Fibroblast of the conjunctiva (primary cell): ENCODE measurements at regions not wholly inside any gene's neighbourhood (a gene's known extent, or its start where the extent isn't known, plus 50 kb on each side); places are given as distances from the start of the nearest gene placed in this dataset.

Experiments
- DNase-seq: peaks from one replicate; pipeline ENCODE4 v3.0.0-alpha.2; 2010; ENCODE audit warnings: low read depth

- no peak for DNase-seq
These were observed 124.5 kb upstream of the THY1 start for GRCh38 chr11:119547511-119547910.

DNA sequence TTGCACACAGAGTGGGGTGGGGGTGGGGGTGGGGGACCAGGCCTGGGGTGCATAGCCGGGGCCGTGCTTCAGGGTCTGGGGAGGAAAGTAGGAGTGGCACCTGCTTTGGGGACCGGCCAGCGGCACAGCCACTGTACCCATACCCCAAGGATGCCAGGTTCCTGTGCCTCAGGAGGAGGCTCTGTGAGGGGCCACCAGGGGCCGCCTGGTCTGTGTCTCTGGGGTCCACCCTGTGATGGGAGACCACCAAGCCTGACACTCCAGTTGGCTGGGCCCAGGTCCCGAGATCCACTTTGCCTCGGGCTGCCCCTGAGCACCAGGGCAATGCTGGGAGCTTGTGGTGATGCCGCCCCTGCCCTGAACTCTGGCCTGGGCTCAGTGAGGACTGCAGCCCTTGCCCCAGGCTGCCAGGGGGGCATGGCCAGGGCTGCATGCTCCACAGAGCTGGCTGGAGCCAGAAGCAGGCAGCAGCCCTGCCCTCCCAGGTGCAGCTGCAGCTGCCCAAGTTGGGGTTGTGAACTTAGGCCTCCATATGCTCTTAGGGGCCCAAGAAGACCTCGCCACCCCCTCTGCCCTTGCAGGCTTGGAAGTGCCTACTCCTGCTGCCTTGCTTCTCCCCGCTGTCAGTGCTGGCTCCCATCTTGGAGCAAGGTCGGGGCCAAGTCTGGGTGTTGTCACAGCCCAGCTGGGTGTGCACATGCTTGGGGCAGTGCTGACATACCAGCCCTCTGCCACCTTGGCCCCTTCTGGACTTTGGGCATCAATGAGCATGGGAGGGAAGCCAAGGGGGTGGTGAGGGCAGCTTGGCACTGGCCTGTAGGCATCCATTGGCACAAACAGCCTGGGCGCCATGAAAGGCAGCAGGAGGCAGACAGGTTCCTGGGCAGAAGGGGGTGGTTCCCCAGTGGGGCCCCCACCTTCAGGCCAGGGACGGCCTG lies 123.3 kb upstream of the THY1 start:
- no peak for DNase-seq

DNA sequence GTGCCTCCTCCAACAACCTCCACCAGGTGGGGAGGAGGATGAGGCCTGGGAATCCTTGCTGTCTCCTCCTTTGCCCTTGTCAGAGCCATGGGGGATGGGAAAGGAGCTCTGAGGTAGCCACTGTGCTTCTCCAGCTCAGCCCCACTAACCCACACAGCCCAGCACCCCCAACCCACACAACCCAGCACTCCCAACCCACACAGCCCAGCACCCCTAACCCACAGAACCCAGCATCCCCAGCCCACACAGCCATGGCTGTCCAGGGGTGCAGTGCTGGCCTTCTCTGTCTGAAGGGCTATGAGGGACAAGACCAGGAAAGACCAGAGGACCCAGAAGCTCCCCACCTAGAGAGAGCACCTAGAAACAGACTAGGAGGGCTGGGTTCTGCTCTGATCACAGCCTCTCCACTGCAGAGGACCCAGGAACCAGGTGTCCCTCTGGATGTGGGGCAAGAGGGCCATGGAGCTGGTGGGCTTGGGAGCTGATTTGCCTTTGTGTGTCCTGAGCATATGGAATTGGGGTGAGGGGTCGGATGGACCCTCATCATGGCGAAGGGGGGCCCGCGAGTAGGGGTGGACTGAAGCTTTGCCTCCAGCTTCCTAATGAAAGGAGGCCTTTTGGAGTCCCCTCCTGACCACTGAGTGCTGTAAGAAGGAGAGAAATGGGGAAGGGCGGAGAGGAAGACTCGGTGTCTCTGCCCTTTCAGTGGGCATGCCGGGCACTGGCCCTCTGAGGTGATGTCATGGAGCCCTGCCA lies 117.6 kb upstream of the THY1 start:
- no peak for DNase-seq

- no peak for DNase-seq
These were observed 116.6 kb upstream of the THY1 start for GRCh38 chr11:119539583-119539982.

DNA sequence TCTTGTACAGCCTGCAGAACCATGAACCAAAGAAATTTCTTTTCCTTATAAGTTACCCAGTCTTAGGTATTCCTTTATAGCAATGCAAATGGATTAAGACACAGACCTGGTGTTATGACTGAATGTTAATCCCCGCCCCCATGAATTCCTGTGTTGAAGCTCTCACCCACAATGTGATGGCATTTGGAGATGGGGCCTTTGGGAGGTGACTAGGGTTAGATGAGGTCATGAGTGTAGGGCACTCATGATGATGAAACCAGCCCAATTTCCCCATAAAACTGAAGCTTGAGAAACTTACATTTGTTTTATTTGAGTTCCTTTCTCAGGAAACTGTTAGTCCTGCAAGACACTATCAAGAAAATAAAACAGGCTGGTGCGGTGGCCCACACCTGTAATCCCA lies 115.8 kb upstream of the THY1 start:
- no peak for DNase-seq

- DNase-seq, result no peak
These were observed 114.6 kb upstream of the THY1 start for GRCh38 chr11:119537306-119538253.

DNA sequence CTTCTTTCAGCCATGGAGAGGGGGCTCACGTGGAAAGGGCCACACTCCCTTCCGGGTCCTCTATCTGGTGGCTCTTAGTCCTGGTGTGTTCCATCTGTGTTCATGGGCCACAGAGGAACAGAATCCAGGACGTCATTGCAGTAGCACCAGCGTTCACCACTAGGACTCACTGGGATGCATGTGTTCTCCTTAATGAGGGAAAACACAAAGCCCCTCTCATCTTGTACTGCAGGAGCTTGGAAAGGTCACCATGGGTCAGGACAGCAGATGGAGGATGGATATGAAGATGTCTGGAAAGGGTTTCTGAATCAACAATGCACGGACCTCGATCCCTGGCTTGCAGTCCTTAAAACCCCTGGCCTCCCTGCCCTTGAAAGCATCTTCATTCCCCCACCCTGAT lies 113.8 kb upstream of the THY1 start:
- no peak for DNase-seq

DNA sequence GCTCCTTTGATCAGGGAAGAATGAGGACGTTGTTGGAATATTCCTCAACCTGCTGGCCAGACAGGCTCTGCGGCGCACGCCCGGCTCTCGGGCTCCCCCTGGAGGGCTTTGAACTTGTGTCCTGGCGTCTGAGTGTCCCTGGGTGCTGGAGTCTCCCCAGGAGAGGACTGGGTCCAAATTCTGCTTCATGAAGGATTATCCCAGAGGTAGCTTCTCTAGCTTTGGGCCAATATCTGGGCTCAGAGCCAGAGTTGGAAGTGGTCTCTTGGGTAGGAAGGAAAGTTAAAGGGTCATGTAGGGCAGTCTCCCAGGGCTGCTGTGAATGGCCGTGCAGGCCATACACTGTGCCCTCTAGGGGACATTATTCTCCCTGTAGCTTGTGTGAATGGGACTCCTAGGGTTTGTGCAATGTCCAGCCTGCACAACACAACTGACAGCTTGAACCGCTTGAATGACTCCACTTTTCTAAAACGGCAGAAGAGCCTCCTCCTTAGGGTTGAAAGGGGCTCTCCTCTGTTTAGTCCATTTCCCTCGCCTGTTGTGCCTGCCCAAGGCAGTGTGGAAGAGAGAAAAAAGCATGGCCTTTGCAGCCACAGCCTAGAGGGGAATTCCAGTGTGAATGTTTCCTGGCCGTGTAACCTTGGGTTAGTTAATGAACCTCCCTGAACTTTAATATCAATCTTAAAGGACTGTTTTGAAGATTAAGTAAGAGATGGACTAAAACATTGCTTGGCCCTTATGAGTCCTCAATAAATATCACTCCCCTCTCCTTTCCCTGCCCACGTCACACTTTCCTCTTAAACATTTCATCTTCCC lies 111.2 kb upstream of the THY1 start:
- DNase-seq, result peak; percentile 30

GRCh38 chr11:119533462-119533861 lies 110.5 kb upstream of the THY1 start:
- DNase-seq, result no peak

DNA sequence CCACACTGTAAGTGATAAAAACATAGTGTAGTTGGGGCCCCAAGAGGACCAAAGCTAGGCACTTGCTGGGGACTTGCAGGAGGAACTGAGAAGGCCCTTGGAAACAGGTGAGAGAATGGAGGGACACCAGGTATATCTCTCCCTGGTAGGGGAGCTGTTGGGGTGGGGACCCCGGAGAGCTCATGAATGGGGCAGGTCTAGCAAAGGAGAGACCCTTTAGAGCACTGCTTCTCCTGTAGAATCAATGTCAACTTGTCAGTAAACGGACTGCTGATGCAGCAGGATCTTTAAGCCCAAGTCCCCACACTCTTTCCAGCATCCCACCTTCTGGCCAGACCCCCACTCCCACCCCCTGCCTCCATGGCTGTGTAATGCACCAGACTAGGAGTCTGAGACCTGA lies 109.6 kb upstream of the THY1 start:
- DNase-seq, result no peak

GRCh38 chr11:119531623-119532022 lies 108.7 kb upstream of the THY1 start:
- no peak for DNase-seq

DNA sequence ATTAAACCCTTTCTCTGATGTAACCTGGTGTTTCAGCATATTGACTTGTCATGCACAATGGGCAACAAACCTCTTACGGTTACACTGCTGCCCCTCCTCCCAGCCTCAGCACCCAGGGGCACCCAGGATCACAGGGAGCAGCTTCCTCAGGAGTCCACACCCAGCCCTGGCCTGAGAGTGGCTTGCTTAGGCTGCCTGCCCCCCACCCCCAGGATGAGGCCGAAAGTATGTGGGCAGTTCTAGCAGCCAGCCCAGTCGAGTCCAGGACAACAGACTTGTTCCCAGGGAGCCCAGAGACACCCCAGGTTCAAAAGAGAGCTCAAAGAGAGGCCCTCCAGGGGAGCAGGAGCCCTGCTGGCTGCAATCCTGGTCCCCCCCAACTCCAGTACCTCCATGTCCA lies 108.1 kb upstream of the THY1 start:
- no peak for DNase-seq

- DNase-seq, result no peak
These were observed 107.5 kb upstream of the THY1 start for GRCh38 chr11:119530509-119530908.

GRCh38 chr11:119529936-119530335 lies 107.0 kb upstream of the THY1 start:
- no peak for DNase-seq

DNA sequence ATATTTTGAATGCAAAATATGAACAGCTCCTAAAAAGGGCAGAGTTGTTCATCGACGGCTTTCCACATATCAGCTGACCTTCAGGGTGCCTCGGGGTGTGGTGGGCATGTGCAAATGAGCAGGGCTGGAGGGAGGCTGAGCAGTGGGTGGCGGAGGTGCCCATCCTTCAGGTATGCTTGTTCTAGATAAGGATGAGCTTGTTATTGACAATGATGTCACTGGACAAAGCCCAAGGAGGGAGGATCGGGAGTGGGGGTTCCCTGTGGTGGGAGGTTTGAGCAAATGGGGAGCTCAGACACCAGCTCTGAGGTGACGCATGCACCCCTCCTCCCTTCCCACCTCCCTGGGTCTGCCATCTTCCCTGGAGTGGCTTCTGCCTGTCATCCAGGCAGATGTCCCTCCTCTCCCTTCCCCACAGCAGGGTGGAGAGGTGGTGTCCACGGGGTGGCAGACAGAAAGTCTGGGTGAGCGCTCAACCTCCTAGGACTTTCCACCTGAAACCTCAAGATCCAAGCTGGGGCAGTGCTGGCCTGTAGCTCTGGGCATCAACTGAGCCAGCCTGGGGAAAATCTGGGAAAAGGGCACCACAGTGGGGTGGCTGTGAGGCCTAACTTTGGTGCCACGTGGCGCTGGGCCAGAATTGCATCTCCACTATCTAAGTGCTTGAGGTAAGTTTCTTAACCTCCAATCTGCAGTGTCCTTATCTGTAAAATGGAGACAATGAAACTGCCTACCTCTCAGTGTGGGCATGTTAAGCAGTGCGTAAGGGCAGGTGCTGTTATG lies 106.3 kb upstream of the THY1 start:
- DNase-seq, result no peak

DNA sequence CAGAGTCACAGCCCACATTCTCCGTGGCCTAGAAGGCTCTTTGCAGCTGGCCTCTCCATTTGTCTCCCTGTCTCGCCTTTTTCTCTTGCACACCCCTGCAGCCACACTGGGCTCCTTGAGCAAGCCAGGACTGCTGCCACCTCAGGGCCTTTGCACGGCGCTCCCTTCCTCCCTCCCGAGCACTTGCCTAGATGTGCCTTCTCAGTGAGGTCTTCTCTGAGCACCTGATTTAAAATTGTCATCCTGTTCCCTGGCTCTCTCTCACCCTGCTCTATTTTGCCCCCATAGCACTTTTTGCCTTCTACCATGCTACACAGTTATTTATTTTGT lies 102.9 kb upstream of the THY1 start:
- no peak for DNase-seq

GRCh38 chr11:119525180-119525866 lies 102.4 kb upstream of the THY1 start:
- no peak for DNase-seq

GRCh38 chr11:119523539-119524157 lies 100.7 kb upstream of the THY1 start:
- DNase-seq, result no peak

- DNase-seq, result no peak
These were observed 99.6 kb upstream of the THY1 start for GRCh38 chr11:119522609-119523008.

DNA sequence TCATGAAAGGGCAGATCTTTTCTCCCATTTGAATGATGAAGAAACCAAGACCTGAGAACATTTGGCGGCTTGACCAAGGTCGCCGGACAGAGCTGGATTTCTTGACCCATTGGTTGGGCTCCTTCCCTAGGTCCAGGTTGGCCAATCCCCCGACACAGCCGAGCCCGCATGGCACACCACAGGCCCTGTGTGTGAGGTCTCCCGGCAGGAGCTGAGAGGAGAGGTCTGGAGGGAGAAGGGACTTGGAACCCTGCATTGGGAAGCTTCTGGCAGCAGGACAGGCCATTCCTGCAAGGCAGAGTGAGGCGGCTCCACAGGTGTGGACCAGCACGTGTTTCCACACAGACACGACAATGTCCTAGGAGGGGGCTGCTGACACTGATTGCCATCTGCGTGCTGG lies 98.6 kb upstream of the THY1 start:
- no peak for DNase-seq
